ENCODE measurements at regions not wholly inside any gene's neighbourhood (a gene's known extent, or its start where the extent isn't known, plus 50 kb on each side); places are given as distances from the start of the nearest gene placed in this dataset.

- H3K9ac ChIP-seq (replicated peaks in 1 of 4; ENCODE audit: extremely low read depth in 1 of 4, low read depth in 3 of 4, low read length in 3 of 4), result no peak overlapping the region
- H3K4me3 ChIP-seq (ENCODE audit: extremely low read depth in 1 of 4, insufficient read depth in 2 of 4, low read depth in 3 of 4, low read length in 4 of 4), result no peak overlapping the region
- no peaks in the 10 kb centered on the region for H3K9me3 ChIP-seq (ENCODE audit: insufficient read depth in 2 of 2, low read depth in 1 of 2, low read length in 1 of 2)
- peaks cover 42 to 68% (median 63%) of the 10 kb centered on the region in 4 experiments for H3K27me3 ChIP-seq (replicated peaks in 1 of 4; ENCODE audit: control insufficient read depth in 3 of 4, extremely low read depth in 1 of 4, insufficient read depth in 3 of 4, low read length in 3 of 4)
- H3K4ac ChIP-seq (replicated peaks; ENCODE audit: insufficient read length, low read depth, low read length), result no peak overlapping the region
- no peak overlapping the region for H2BK20ac ChIP-seq (ENCODE audit: low read length)
- no peaks in the 10 kb centered on the region for H3K23me2 ChIP-seq (ENCODE audit: low read depth, low read length)
- H2BK5ac ChIP-seq (ENCODE audit: low read depth, low read length), result no peak overlapping the region
- no peak for DNase-seq (ENCODE audit: low read depth in 1 of 2, low spot score in 2 of 2)
- H4K91ac ChIP-seq (replicated peaks; ENCODE audit: insufficient read length, low read length), result no peak overlapping the region
- CTCF ChIA-PET (ENCODE audit: partially characterized antibody), result no interaction called here
- no peak overlapping the region for H2BK12ac ChIP-seq (ENCODE audit: low read depth, low read length)
- no peak overlapping the region for H3K4me2 ChIP-seq (ENCODE audit: insufficient read depth in 1 of 2, low read depth in 2 of 2, low read length in 2 of 2)
- H2BK120ac ChIP-seq (replicated peaks; ENCODE audit: low read depth, low read length), result no peak overlapping the region
- no peak overlapping the region for H2BK15ac ChIP-seq (ENCODE audit: low read length)
- no peak overlapping the region for H3K14ac ChIP-seq (ENCODE audit: insufficient read length)
- no peak overlapping the region for H4K5ac ChIP-seq (ENCODE audit: insufficient read length, low read depth, low read length)
- TF ChIP-seq NANOG (IDR thresholded peaks at IDR 0.05; ENCODE audit: insufficient read depth, low read depth, low read length, poor library complexity, severe bottlenecking), result no peak
- TF ChIP-seq ZNF274 (IDR thresholded peaks at IDR 0.05; ENCODE audit: borderline replicate concordance, extremely low read depth, low read length), result no peak
- TF ChIP-seq SIX5 (IDR thresholded peaks at IDR 0.05; ENCODE audit: low read depth, low read length), result no peak
- no peak for TF ChIP-seq USF2 (IDR thresholded peaks at IDR 0.05; ENCODE audit: low read length)
- TF ChIP-seq TCF12 (IDR thresholded peaks at IDR 0.05; ENCODE audit: low read depth, low read length), result no peak
- no peak for TF ChIP-seq E2F6 (IDR thresholded peaks at IDR 0.05)
- TF ChIP-seq HDAC6 (IDR thresholded peaks at IDR 0.05; ENCODE audit: low read depth, low read length), result no peak
- no peak for TF ChIP-seq KDM1A (IDR thresholded peaks at IDR 0.05; ENCODE audit: borderline replicate concordance, low read length)
- TF ChIP-seq FOSL1 (IDR thresholded peaks at IDR 0.05; ENCODE audit: insufficient read depth, low read depth, low read length), result no peak
- H3K79me2 ChIP-seq (ENCODE audit: control insufficient read depth in 1 of 2, insufficient read depth in 2 of 2, low read length in 2 of 2), result no peaks in the 10 kb centered on the region
- no peak overlapping the region for H4K8ac ChIP-seq (ENCODE audit: extremely low read depth, insufficient read depth, low read length)
- H2AFZ ChIP-seq (ENCODE audit: low read length), result no peak overlapping the region
- no peak overlapping the region for H3K27ac ChIP-seq (ENCODE audit: low read depth, low read length)
- 59% methylated on average over 3 of the region's 3 CpGs; no CpG with 5 or more reads in 1 of the 2 experiments for WGBS, 2 experiments (ENCODE audit: extremely low coverage in 1 of 2, insufficient coverage in 1 of 2, insufficient read length in 1 of 2, insufficient replicate concordance in 2 of 2, low coverage in 1 of 2, low lambda C conversion rate in 2 of 2, missing lambda C conversion rate in 1 of 2)
- no peak for FAIRE-seq
- no peak overlapping the region for H3K18ac ChIP-seq (ENCODE audit: extremely low read depth, low read length)
- no peaks in the 10 kb centered on the region for H3K4me1 ChIP-seq (replicated peaks in 1 of 4; ENCODE audit: control insufficient read depth in 3 of 4, insufficient read depth in 4 of 4, low read length in 3 of 4)
- H3K79me1 ChIP-seq (ENCODE audit: low read depth, low read length), result no peaks in the 10 kb centered on the region
- H4K20me1 ChIP-seq (replicated peaks in 1 of 2; ENCODE audit: control insufficient read depth in 1 of 2, insufficient read depth in 2 of 2, low read length in 2 of 2), result peaks cover 0 to 1% of the 10 kb centered on the region in 2 experiments
- no peak overlapping the region for H2AK5ac ChIP-seq (ENCODE audit: low read depth, low read length)
- POLR2A ChIA-PET (ENCODE audit: partially characterized antibody), result no interaction called here
- no peaks in the 10 kb centered on the region for H3K36me3 ChIP-seq (ENCODE audit: control insufficient read depth in 2 of 4, insufficient read depth in 4 of 4, low read length in 3 of 4)
- H3K56ac ChIP-seq (replicated peaks; ENCODE audit: insufficient read length, low read depth, low read length), result no peak overlapping the region
- H3K23ac ChIP-seq (ENCODE audit: insufficient read length), result no peak overlapping the region
These were observed 64.7 kb upstream of the TOP3B start for GRCh38 chr22:22047266-22047665.
